C4-2B (cell line): ENCODE measurements at regions not wholly inside any gene's neighbourhood (a gene's known extent, or its start where the extent isn't known, plus 50 kb on each side); places are given as distances from the start of the nearest gene placed in this dataset.

ENCODE experiments used
- H3K27ac ChIP-seq: fragments of 450-650 bp; 2 replicates; pipeline ENCODE4 v1.5.1; 2017
- CTCF ChIP-seq: fragments of 450-650 bp; conservative IDR thresholded peaks from 2 replicates; pipeline ENCODE4 v1.5.1; 2017; ENCODE audit warnings: mild to moderate bottlenecking
- ZFX ChIP-seq: fragments of 450-650 bp; IDR thresholded peaks from 2 replicates; pipeline ENCODE4 v1.6.1; 2017

- H3K27ac ChIP-seq: no peak overlapping the region
- TF ChIP-seq CTCF: no peak
- TF ChIP-seq ZFX: no peak
Measured at GRCh38 chr7:46494441-46494840, 573.4 kb upstream of the IGFBP3 start.

GRCh38 chr7:46494028-46494427 is 573.0 kb upstream of the IGFBP3 start:
- H3K27ac ChIP-seq: no peak overlapping the region
- TF ChIP-seq ZFX (no peak), CTCF (no peak)

GRCh38 chr7:46493196-46493595 is 572.1 kb upstream of the IGFBP3 start:
- no peak overlapping the region for H3K27ac ChIP-seq
- TF ChIP-seq ZFX (no peak), CTCF (peak; percentile 30)

GRCh38 chr7:46492466-46492865 is 571.4 kb upstream of the IGFBP3 start:
- no peak overlapping the region for H3K27ac ChIP-seq

GRCh38 chr7:46490406-46490805 is 569.3 kb upstream of the IGFBP3 start:
- no peak overlapping the region for H3K27ac ChIP-seq
- TF ChIP-seq ZFX: no peak
- no peak for TF ChIP-seq CTCF

More at GRCh38 chr7:46492466-46492865, 571.4 kb upstream of the IGFBP3 start:
- no peak for TF ChIP-seq ZFX
- no peak for TF ChIP-seq CTCF

- no peak overlapping the region for H3K27ac ChIP-seq
- no peak for TF ChIP-seq CTCF
Measured at GRCh38 chr7:46489106-46489505, 568.0 kb upstream of the IGFBP3 start.

- TF ChIP-seq ZFX (no peak), CTCF (no peak)
- no peak overlapping the region for H3K27ac ChIP-seq
Measured at GRCh38 chr7:46488607-46489006, 567.5 kb upstream of the IGFBP3 start.
